ENCODE measurements at regions not wholly inside any gene's neighbourhood (a gene's known extent, or its start where the extent isn't known, plus 50 kb on each side); places are given as distances from the start of the nearest gene placed in this dataset.

GRCh38 chr10:36716291-36716690, 409.1 kb upstream of the ANKRD30A start:
- TF ChIP-seq CTCF (IDR thresholded peaks at IDR 0.05) (no peak), POLR2A (IDR thresholded peaks at IDR 0.05) (no peak), POLR2AphosphoS5 (IDR thresholded peaks at IDR 0.05) (no peak)
